HCT116 (cell line): ENCODE measurements at regions not wholly inside any gene's neighbourhood (a gene's known extent, or its start where the extent isn't known, plus 50 kb on each side); places are given as distances from the start of the nearest gene placed in this dataset.

Experiments used
- ATAC-seq: fragments of 200-7000 bp; cut with Tn5 transposase; 2 replicates; pipeline ENCODE4 v1.9.1; 2020; ENCODE audit warnings: mild to moderate bottlenecking, moderate library complexity
- BruUV-seq: library from RNA; stranded (reverse); fragments of 400-500 nt; replicated peaks from 2 replicates; lab custom pipeline; 2021; lab: Mats Ljungman, UMichigan
- CTCF ChIA-PET: fragments of 300-600 bp; sonication (Branson Sonifier 250); formaldehyde crosslinking; loops from one replicate; lab custom pipeline; 2021; ENCODE audit warnings: antibody characterized with exemption; lab: Charles Lee
- POLR2A ChIA-PET: fragments of 300-600, 350-600 bp; sonication (Branson Sonifier 250); formaldehyde crosslinking; loops from one replicate; lab custom pipeline; 2021; ENCODE audit warnings: antibody characterized with exemption; lab: Charles Lee
- RAD21 ChIA-PET, 2 experiments: fragments of 300-600 bp; sonication (Branson Sonifier 250); formaldehyde crosslinking; loops; one replicate each; lab custom pipeline; 2023; ENCODE audit warnings: low total read pairs in 2 of 2; ENCODE audit not compliant: uncharacterized antibody in 2 of 2, unreplicated experiment in 2 of 2, low non-redundant PET in 1 of 2; lab: Charles Lee
- DNase-seq: peaks from one replicate; pipeline ENCODE4 v3.0.0-alpha.2; 2010; ENCODE audit warnings: low read depth, low spot score
- H2AFZ ChIP-seq: fragments of 200-600 bp; shearing (Covaris generic), sonication (generic); 2 replicates; pipeline ENCODE4 v1.6.1; 2017; ENCODE audit warnings: low read depth, mixed run types, mixed read lengths, antibody characterized with exemption, low read length; ENCODE audit not compliant: poor library complexity, severe bottlenecking
- H3K27ac ChIP-seq: 2 replicates; pipeline ENCODE4 v1.5.1; 2012; ENCODE audit warnings: low read depth, low read length
- H3K27me3 ChIP-seq: fragments of 200-600 bp; sonication (generic); 2 replicates; pipeline ENCODE4 v1.6.1; 2016; ENCODE audit warnings: mixed run types, low read length, mixed read lengths; ENCODE audit not compliant: insufficient read depth
- H3K36me3 ChIP-seq, 2 experiments: fragments of 200-500 bp in 1 of 2; fragments of 200-600 bp in 1 of 2; sonication (Bioruptor generic) in 1 of 2; sonication (generic) in 1 of 2; 2 replicates each; pipeline versions ENCODE4 v1.5.1 to v1.6.1; 2014 to 2016; ENCODE audit warnings: low read length in 2 of 2, inconsistent platforms in 1 of 2, mixed read lengths in 1 of 2, mixed run types in 1 of 2; ENCODE audit not compliant: insufficient read depth in 2 of 2, control insufficient read depth in 1 of 2
- H3K4me1 ChIP-seq, 2 experiments: fragments of 200-600 bp in 1 of 2; sonication (generic) in 1 of 2; 2 replicates each; pipeline versions ENCODE4 v1.5.1 to v1.6.1; 2012 to 2017; ENCODE audit warnings: low read length in 2 of 2, inconsistent platforms in 1 of 2, mild to moderate bottlenecking in 1 of 2, mixed read lengths in 1 of 2, mixed run types in 1 of 2, moderate library complexity in 1 of 2; ENCODE audit not compliant: insufficient read depth in 2 of 2, control insufficient read depth in 1 of 2
- H3K4me2 ChIP-seq: fragments of 200-600 bp; sonication (generic); 2 replicates; pipeline ENCODE4 v1.6.1; 2017; ENCODE audit warnings: mixed run types, low read length, mixed read lengths
- H3K4me3 ChIP-seq, 2 experiments: fragments of 200-600 bp in 1 of 2; sonication (generic) in 1 of 2; replicated peaks in 1 of 2; 2 replicates each; pipeline ENCODE4 v1.5.1; 2011 to 2016; ENCODE audit warnings: low read length in 2 of 2, control low read depth in 1 of 2, low read depth in 1 of 2, mild to moderate bottlenecking in 1 of 2, mixed read lengths in 1 of 2, mixed run types in 1 of 2
- H3K79me2 ChIP-seq: fragments of 200-600 bp; sonication (generic); 2 replicates; pipeline ENCODE4 v1.6.1; 2017; ENCODE audit warnings: mild to moderate bottlenecking, mixed run types, low read length, moderate library complexity, mixed read lengths; ENCODE audit not compliant: insufficient read depth
- H3K9ac ChIP-seq: fragments of 200-600 bp; sonication (generic); 2 replicates; pipeline ENCODE4 v1.6.1; 2016; ENCODE audit warnings: low read length, mixed read lengths
- H3K9me2 ChIP-seq: fragments of 200-600 bp; sonication (generic), shearing (Covaris generic); 2 replicates; pipeline ENCODE4 v1.6.1; 2017; ENCODE audit warnings: mixed run types, mild to moderate bottlenecking, moderate library complexity; ENCODE audit not compliant: insufficient read depth
- H3K9me3 ChIP-seq, 2 experiments: fragments of 200-500 bp in 1 of 2; fragments of 200-600 bp in 1 of 2; sonication (Bioruptor generic) in 1 of 2; sonication (generic) in 1 of 2; 2 replicates each; pipeline ENCODE4 v1.6.1; 2014 to 2017; ENCODE audit warnings: low read length in 2 of 2, mixed read lengths in 2 of 2, inconsistent platforms in 1 of 2, low read depth in 1 of 2, mild to moderate bottlenecking in 1 of 2, mixed run types in 1 of 2, moderate library complexity in 1 of 2; ENCODE audit not compliant: control insufficient read depth in 1 of 2, insufficient read depth in 1 of 2
- H4K20me1 ChIP-seq: fragments of 200-600 bp; sonication (generic), shearing (Covaris generic); 2 replicates; pipeline ENCODE4 v1.6.1; 2017; ENCODE audit warnings: mixed run types, mild to moderate bottlenecking, moderate library complexity; ENCODE audit not compliant: insufficient read depth
- CBX3 ChIP-seq: IDR thresholded peaks from 2 replicates; pipeline ENCODE4 v1.6.1; 2012; ENCODE audit warnings: low read depth
- EGR1 ChIP-seq: IDR thresholded peaks from 2 replicates; pipeline ENCODE4 v1.6.1; 2012; ENCODE audit warnings: low read depth
- ELF1 ChIP-seq: IDR thresholded peaks from 2 replicates; pipeline ENCODE4 v1.6.1; 2012; ENCODE audit warnings: low read depth, borderline replicate concordance
- EZH2 ChIP-seq: fragments of 200-600 bp; sonication (generic); IDR thresholded peaks from 2 replicates; pipeline ENCODE4 v1.6.1; 2017; ENCODE audit warnings: antibody characterized with exemption, mixed run types
- FOSL1 ChIP-seq: IDR thresholded peaks from 2 replicates; pipeline ENCODE4 v1.6.1; 2012; ENCODE audit warnings: low read depth
- POLR2A ChIP-seq: IDR thresholded peaks from 2 replicates; pipeline ENCODE4 v1.7.0; 2011; ENCODE audit warnings: borderline replicate concordance; ENCODE audit not compliant: insufficient read depth, insufficient read length; ENCODE audit errors: extremely low read depth
- RAD21 ChIP-seq: IDR thresholded peaks from 2 replicates; pipeline ENCODE4 v1.6.1; 2012; ENCODE audit warnings: low read depth, mild to moderate bottlenecking
- SIN3A ChIP-seq: IDR thresholded peaks from 2 replicates; pipeline ENCODE4 v1.6.1; 2012; ENCODE audit warnings: low read depth
- SP1 ChIP-seq: IDR thresholded peaks from 2 replicates; pipeline ENCODE4 v1.6.1; 2012; ENCODE audit warnings: low read depth
- SRF ChIP-seq: IDR thresholded peaks from 2 replicates; pipeline ENCODE4 v1.6.1; 2012; ENCODE audit warnings: low read depth
- ZNF274 ChIP-seq: fragments of 200-500 bp; sonication (Bioruptor generic); IDR thresholded peaks from 2 replicates; pipeline ENCODE4 v1.6.1; 2014; ENCODE audit warnings: mild to moderate bottlenecking, low read depth, low read length, inconsistent platforms
- intact Hi-C: fragments of 100-400 bp; cut with micrococcal nuclease; formaldehyde crosslinking; loops from 2 replicates; pipeline ENCODE4 v1.10.0; 2022
- TF ChIP-seq, protein P1 (sequence below): IDR thresholded peaks from 2 replicates; pipeline ENCODE4 v1.6.1; 2012; ENCODE audit warnings: low read depth
- TF ChIP-seq, protein P2 (sequence below): IDR thresholded peaks from 2 replicates; pipeline ENCODE4 v1.6.1; 2012
- TF ChIP-seq, protein P3 (sequence below): IDR thresholded peaks from 2 replicates; pipeline ENCODE4 v1.6.1; 2012
- TF ChIP-seq, protein P4 (sequence below), 3 experiments: fragments of 200-600 bp in 1 of 3; sonication (generic) in 1 of 3; IDR thresholded peaks in 2 of 3; conservative IDR thresholded peaks in 1 of 3; 2 replicates each; pipeline ENCODE4 v1.5.1; 2012 to 2017; ENCODE audit warnings: low read depth in 2 of 3, low read length in 2 of 3, antibody characterized with exemption in 1 of 3, borderline replicate concordance in 1 of 3, control low read depth in 1 of 3, mild to moderate bottlenecking in 1 of 3, mixed read lengths in 1 of 3, mixed run types in 1 of 3, moderate library complexity in 1 of 3; ENCODE audit not compliant: insufficient read depth in 1 of 3

DNA sequence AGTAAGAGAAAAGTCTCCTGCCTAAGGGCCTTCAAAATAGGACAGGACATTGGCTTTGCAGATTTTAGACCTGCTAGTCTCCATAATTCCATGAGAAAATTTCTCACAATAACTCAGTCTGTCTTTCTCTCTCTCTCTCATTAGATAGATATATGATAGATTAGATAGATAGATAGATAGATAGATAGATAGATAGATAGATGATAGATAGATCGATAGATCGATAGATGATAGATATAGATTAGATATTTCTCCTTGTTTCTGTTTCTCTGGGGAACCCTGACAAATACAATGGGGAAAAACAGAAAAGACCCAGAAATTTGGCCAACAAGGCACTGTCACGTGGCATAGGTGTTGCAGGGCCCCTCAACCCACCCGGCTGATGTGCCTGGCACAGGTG, 84.4 kb upstream of the ALDH1B1 start (continued):
- TF ChIP-seq, protein P1, sequence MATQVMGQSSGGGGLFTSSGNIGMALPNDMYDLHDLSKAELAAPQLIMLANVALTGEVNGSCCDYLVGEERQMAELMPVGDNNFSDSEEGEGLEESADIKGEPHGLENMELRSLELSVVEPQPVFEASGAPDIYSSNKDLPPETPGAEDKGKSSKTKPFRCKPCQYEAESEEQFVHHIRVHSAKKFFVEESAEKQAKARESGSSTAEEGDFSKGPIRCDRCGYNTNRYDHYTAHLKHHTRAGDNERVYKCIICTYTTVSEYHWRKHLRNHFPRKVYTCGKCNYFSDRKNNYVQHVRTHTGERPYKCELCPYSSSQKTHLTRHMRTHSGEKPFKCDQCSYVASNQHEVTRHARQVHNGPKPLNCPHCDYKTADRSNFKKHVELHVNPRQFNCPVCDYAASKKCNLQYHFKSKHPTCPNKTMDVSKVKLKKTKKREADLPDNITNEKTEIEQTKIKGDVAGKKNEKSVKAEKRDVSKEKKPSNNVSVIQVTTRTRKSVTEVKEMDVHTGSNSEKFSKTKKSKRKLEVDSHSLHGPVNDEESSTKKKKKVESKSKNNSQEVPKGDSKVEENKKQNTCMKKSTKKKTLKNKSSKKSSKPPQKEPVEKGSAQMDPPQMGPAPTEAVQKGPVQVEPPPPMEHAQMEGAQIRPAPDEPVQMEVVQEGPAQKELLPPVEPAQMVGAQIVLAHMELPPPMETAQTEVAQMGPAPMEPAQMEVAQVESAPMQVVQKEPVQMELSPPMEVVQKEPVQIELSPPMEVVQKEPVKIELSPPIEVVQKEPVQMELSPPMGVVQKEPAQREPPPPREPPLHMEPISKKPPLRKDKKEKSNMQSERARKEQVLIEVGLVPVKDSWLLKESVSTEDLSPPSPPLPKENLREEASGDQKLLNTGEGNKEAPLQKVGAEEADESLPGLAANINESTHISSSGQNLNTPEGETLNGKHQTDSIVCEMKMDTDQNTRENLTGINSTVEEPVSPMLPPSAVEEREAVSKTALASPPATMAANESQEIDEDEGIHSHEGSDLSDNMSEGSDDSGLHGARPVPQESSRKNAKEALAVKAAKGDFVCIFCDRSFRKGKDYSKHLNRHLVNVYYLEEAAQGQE, result no peak
- TF ChIP-seq EGR1 (no peak), ZNF274 (no peak), CBX3 (no peak)

DNA sequence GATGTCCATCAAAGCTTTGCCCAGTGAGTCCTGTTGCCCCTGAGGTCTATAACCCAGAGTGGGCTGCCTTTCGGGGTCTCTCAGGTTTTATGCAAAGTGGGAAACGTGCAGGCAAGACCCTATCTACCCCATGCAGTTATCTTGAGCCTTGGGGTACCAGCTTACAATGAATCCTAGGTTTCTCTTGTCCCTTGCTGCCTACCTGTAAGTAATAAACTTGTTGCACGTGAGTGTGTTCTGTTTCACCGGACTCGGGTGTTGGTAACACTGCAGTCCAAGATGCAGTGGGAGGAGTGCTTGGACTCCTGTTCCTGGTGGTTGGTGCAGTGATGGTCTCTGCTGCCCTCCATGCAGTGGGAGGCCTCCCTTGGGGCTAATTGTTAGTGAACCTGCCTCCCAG, 85.6 kb upstream of the ALDH1B1 start:
- Histone ChIP-seq H3K4me1 (peaks cover 4 to 10% of the 10 kb centered on the region in 2 experiments; a peak in 3 of 4 replicates), H3K27me3 (no peaks in the 10 kb centered on the region), H3K9me3 (no peaks in the 10 kb centered on the region), H3K36me3 (no peaks in the 10 kb centered on the region), H2AFZ (no peak overlapping the region), H3K4me3 (no peak overlapping the region), H3K4me2 (no peak overlapping the region), H4K20me1 (no peaks in the 10 kb centered on the region), H3K79me2 (no peaks in the 10 kb centered on the region), H3K27ac (no peak overlapping the region), H3K9me2 (no peaks in the 10 kb centered on the region), H3K9ac (no peak overlapping the region)
- ChIA-PET RAD21 (no interaction called here), CTCF (no interaction called here), POLR2A (no interaction called here)
- TF ChIP-seq SP1 (no peak), SIN3A (no peak), POLR2A (no peak), SRF (no peak), ZNF274 (no peak), FOSL1 (no peak), RAD21 (no peak), ELF1 (no peak), CBX3 (no peak), EZH2 (no peak)
- TF ChIP-seq, protein P2, sequence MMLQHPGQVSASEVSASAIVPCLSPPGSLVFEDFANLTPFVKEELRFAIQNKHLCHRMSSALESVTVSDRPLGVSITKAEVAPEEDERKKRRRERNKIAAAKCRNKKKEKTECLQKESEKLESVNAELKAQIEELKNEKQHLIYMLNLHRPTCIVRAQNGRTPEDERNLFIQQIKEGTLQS, result no peak
- TF ChIP-seq, protein P3, sequence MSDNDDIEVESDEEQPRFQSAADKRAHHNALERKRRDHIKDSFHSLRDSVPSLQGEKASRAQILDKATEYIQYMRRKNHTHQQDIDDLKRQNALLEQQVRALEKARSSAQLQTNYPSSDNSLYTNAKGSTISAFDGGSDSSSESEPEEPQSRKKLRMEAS, result no peak
- TF ChIP-seq, protein P1, result no peak
- TF ChIP-seq, protein P4, sequence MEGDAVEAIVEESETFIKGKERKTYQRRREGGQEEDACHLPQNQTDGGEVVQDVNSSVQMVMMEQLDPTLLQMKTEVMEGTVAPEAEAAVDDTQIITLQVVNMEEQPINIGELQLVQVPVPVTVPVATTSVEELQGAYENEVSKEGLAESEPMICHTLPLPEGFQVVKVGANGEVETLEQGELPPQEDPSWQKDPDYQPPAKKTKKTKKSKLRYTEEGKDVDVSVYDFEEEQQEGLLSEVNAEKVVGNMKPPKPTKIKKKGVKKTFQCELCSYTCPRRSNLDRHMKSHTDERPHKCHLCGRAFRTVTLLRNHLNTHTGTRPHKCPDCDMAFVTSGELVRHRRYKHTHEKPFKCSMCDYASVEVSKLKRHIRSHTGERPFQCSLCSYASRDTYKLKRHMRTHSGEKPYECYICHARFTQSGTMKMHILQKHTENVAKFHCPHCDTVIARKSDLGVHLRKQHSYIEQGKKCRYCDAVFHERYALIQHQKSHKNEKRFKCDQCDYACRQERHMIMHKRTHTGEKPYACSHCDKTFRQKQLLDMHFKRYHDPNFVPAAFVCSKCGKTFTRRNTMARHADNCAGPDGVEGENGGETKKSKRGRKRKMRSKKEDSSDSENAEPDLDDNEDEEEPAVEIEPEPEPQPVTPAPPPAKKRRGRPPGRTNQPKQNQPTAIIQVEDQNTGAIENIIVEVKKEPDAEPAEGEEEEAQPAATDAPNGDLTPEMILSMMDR (IDR thresholded peaks at IDR 0.05 in 2 of 3, conservative IDR thresholded peaks at IDR 0.05 in 1 of 3; ENCODE audit: borderline replicate concordance in 1 of 3, insufficient read depth in 1 of 3, low read depth in 2 of 3, low read length in 2 of 3), result no peak
- intact Hi-C loops, result no loop called here
- ATAC-seq, result no peak
- no peak for DNase-seq
- BruUV-seq, result no TSS peak
